GM18520 (cell line): ENCODE measurements at regions not wholly inside any gene's neighbourhood (a gene's known extent, or its start where the extent isn't known, plus 50 kb on each side); places are given as distances from the start of the nearest gene placed in this dataset.

ENCODE experiments used
- ATAC-seq: cut with Tn5 transposase; IDR thresholded peaks from one replicate; pipeline ENCODE4 v1.9.1; 2021; ENCODE audit not compliant: unreplicated experiment

DNA sequence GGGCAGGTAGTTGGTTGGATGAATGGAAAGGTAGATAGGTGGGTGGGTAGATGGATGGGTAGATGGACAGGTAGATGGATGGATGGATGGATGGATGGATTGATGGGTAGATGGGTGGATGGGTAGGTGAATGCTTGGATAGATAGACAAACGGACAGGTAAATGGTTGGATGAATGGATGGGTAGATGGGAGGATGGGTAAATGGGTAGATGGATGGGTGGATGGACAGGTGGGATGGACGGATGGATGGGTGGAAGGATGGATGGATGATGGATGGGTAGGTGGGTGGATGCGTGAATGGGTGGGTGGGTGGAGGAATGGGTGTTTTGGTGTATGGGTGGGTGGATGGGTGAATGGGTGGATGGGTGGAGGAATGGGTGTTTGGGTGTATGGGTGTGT, 50.1 kb upstream of the ASAP2 start:
- ATAC-seq = no peak

GRCh38 chr2:9154061-9154460, 52.6 kb upstream of the ASAP2 start:
- ATAC-seq = no peak

DNA sequence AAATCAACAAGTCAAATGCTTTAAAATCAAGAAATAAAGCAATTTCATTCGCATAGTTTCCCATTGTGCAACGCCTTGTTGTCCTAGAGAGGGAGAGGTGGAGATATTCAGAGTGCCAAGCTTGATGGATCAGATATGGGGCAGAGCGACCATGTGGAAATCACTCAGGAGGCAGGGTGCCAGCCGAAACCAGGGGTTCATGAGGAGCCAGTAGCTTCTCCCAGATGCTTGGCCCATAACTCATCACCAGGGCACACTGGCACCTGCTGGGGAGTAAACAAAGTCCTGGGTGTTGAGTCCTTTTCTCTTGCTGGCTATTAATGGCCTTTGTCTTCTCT, 53.0 kb upstream of the ASAP2 start:
- ATAC-seq = no peak

- no peak for ATAC-seq
Observed at GRCh38 chr2:9152975-9153642, 53.5 kb upstream of the ASAP2 start.

GRCh38 chr2:9150906-9151305, 55.7 kb upstream of the ASAP2 start:
- no peak for ATAC-seq

DNA sequence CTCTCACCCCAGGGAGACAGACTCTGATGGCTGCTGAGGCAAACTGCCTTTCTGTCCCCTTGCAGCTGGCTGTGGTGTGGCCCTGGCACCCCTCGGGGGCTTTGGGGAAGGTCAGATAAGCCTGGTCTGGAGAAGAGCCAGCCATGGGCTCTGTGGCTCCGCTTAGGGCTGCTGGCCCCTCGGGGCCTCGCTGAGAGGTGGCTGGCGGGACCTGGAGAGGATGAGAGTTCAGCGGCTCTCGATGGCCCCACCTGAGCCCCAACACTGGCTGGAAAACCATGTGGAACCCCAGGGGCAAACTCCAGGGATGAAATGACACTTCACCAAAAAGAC, 56.1 kb upstream of the ASAP2 start:
- no peak for ATAC-seq

GRCh38 chr2:9149726-9150567, 56.7 kb upstream of the ASAP2 start:
- ATAC-seq = no peak

DNA sequence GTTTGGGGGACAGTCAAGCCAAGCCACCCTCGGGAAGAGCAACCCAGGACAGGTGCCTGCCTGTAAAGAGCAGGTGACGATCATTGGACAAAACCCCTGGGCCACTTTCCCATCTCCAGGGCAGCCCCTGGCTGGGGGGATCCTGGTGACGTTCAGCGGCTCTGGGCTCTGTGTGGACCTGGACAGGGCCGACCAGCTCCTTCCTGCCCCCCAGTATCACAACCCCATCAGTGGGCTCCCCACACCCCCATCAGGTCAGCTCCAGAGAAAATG, 57.3 kb upstream of the ASAP2 start:
- no peak for ATAC-seq

GRCh38 chr2:9146646-9147045, 60.0 kb upstream of the ASAP2 start:
- ATAC-seq = no peak

DNA sequence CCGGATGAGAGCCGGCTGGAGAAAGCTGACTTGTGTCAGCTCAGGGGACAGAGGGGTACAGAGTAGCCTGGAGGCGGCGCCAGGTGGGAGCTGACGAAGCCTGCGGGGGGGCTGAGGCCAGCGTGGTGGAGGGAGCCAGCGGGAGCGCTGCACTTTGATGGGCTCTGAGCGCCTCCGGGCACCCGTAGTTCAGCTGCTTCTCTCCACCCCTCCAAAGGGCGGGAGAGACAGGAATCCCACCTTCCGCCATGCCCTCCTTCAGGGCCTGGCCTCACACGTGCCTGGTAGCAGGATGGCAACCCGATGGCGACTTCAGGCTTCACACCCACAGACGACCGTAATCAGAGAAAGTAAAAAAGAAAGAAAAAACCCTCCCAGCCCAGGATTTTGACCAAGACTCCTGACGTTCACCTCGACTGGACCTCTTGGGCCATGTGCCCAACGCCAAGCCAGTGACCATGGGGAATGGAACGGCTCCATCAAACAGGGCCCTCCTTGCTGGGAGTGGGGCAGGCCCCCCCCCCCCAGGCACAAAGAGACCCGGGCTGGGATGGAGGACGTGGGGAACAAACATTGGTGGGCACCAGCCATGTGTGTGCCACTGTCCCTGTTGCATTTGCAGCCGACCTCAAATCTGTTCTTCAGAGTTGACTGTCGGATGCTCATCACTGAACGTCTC, 60.7 kb upstream of the ASAP2 start:
- ATAC-seq = no peak

DNA sequence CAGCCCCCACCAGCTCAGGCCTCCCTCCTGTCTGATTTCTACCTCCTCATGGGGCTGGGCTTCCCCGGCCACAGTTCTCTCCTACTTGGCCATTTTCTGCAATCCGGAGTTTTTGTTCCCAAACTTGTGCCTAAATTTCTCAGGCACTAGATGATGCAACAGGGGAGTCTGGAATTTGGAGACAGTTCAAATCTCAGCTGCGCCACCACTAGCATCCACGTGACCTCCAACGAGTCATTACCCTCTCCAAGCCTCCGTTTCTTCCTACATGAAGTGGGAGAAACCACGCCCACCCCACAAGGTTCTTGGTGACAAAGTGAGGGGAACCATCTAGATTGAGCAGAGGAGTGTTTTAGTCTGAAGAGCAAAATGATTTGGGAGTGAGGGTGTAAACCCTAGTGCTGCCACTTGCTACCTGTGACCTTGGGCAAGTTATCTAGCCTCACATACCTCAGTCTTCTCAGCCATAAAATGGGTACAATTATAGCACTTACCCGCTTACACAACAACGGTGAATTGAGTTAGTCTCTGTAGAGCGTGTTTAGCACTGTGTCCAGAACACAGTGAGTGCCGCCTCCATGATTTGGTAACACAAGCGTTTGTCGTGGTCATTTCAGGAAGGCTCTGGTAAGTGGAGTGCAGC, 61.4 kb upstream of the ASAP2 start:
- no peak for ATAC-seq

- ATAC-seq = no peak
Observed at GRCh38 chr2:9144617-9145016, 62.0 kb upstream of the ASAP2 start.

DNA sequence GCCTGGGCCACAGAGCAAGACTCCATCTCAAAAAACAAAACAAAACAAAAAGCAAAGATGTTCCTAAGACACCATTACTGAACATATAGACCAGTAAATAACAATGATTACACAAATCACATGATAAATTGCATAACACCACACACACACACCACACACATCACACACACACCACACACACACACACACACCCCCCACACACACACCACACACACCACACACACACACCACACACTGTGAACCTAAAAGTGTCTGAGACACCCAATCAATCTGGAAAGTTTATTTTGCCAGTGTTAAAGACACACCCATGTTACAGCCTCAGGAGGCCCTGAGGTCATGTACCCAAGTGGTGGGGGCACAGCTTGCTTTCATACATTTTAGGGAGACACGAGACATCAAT, 62.6 kb upstream of the ASAP2 start:
- ATAC-seq = no peak

DNA sequence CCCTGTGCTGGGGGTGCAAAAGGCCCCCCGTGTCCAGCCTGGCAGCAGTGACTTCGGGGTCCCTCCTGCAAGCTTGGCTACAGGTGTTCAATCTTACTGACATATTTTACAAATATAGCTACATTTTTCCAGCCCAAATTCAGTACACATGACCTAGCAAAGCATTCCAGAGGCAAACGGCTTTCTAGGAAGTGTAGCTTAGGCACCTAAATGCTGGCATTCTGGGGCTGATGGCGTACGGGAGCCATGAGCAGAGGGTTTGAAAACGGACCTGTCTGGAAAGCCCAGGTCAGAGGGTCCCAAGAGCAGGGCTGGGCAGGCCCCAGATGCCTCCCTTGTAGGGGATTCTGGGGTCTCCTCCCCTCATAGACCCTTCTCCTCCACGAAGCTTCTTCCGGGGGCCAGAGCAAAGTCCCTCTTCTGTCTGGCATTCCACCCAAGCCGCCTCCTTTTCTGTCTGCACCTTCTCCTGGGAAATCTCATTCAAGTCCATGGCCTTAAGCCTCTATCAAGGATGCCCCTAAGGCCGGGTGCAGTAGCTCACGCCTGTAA, 63.3 kb upstream of the ASAP2 start:
- no peak for ATAC-seq

- no peak for ATAC-seq
Observed at GRCh38 chr2:9142551-9143263, 63.9 kb upstream of the ASAP2 start.

GRCh38 chr2:9141706-9142460, 64.7 kb upstream of the ASAP2 start:
- ATAC-seq = no peak

- no peak for ATAC-seq
Observed at GRCh38 chr2:9141091-9141667, 65.4 kb upstream of the ASAP2 start.

GRCh38 chr2:9140645-9141044, 66.0 kb upstream of the ASAP2 start:
- ATAC-seq = no peak

GRCh38 chr2:9139491-9140443, 66.8 kb upstream of the ASAP2 start:
- no peak for ATAC-seq
